HepG2 (cell line): ENCODE measurements at regions not wholly inside any gene's neighbourhood (a gene's known extent, or its start where the extent isn't known, plus 50 kb on each side); places are given as distances from the start of the nearest gene placed in this dataset.

Source experiments
- ATAC-seq: fragments of 200-7000 bp; cut with Tn5 transposase; 3 replicates; pipeline ENCODE4 v1.9.1; 2020; ENCODE audit warnings: mild to moderate bottlenecking, moderate library complexity
- BruUV-seq: library from RNA; stranded (reverse); fragments of 400-500 nt; replicated peaks from 2 replicates; lab custom pipeline; 2021; lab: Mats Ljungman, UMichigan
- CTCF ChIA-PET: fragments of 300-600 bp; formaldehyde crosslinking; extraction: SDS; loops from one replicate; lab custom pipeline; 2021; ENCODE audit warnings: low total read pairs, inconsistent platforms, low intra/inter-chr PET ratio; lab: Yijun Ruan, JAX
- POLR2A ChIA-PET: fragments of 350-600 bp; sonication (Branson Sonifier 250); formaldehyde crosslinking; loops from one replicate; lab custom pipeline; 2020; ENCODE audit warnings: antibody characterized with exemption, inconsistent platforms; lab: Yijun Ruan, JAX
- DNase-seq: peaks from one replicate; pipeline ENCODE4 v3.0.0-alpha.2; 2015; ENCODE audit warnings: low spot score
- FAIRE-seq: peaks from 3 replicates; lab custom pipeline; 2011; peaks lifted over from hg19 to GRCh38; lab: Jason Lieb, UNC
- H2AFZ ChIP-seq: one replicate; pipeline ENCODE4 v1.6.1; 2011; ENCODE audit warnings: low read length, inconsistent platforms
- H3K27ac ChIP-seq: fragments of 300-600 bp; 3 replicates; pipeline ENCODE4 v1.8.0; 2011; ENCODE audit warnings: mixed run types, mild to moderate bottlenecking, mixed read lengths, low read length, inconsistent platforms; ENCODE audit not compliant: insufficient read depth; ENCODE audit errors: extremely low read length
- H3K27me3 ChIP-seq, 2 experiments: fragments of 200-600 bp in 1 of 2; 2 replicates in 1 of 2; 3 replicates in 1 of 2; pipeline versions ENCODE4 v1.6.0 to v1.8.0; 2011; ENCODE audit warnings: low read length in 2 of 2, mild to moderate bottlenecking in 2 of 2, moderate library complexity in 2 of 2, inconsistent platforms in 1 of 2; ENCODE audit not compliant: insufficient read depth in 2 of 2, control insufficient read depth in 1 of 2
- H3K36me3 ChIP-seq, 2 experiments: fragments of 200-600 bp in 1 of 2; replicated peaks in 1 of 2; 2 replicates in 1 of 2; 3 replicates in 1 of 2; pipeline versions ENCODE4 v1.5.1 to v1.8.0; 2011; ENCODE audit warnings: low read length in 2 of 2, inconsistent platforms in 1 of 2; ENCODE audit not compliant: insufficient read depth in 2 of 2, control insufficient read depth in 1 of 2
- H3K4me1 ChIP-seq: 2 replicates; pipeline ENCODE4 v1.5.1; 2012; ENCODE audit warnings: low read length, inconsistent platforms; ENCODE audit not compliant: insufficient read depth
- H3K4me2 ChIP-seq: 2 replicates; pipeline ENCODE4 v1.6.0; 2011; ENCODE audit warnings: low read depth, low read length, inconsistent platforms
- H3K4me3 ChIP-seq, 3 experiments: fragments of 200-600 bp in 1 of 3; sonication (generic), shearing (Covaris generic) in 1 of 3; replicated peaks in 1 of 3; 2 replicates each; pipeline ENCODE4 v1.5.1; 2011 to 2016; ENCODE audit warnings: low read length in 3 of 3, inconsistent platforms in 2 of 3, low read depth in 2 of 3, mild to moderate bottlenecking in 2 of 3, control low read depth in 1 of 3, mixed read lengths in 1 of 3; ENCODE audit not compliant: insufficient read depth in 1 of 3
- H3K79me2 ChIP-seq: one replicate; pipeline ENCODE4 v1.6.1; 2011; ENCODE audit warnings: low read length, inconsistent platforms; ENCODE audit not compliant: insufficient read depth
- H3K9ac ChIP-seq: 2 replicates; pipeline ENCODE4 v1.6.0; 2011; ENCODE audit warnings: mild to moderate bottlenecking, low read depth, low read length, inconsistent platforms; ENCODE audit not compliant: insufficient read depth
- H3K9me3 ChIP-seq: 2 replicates; pipeline ENCODE4 v1.5.1; 2012; ENCODE audit warnings: mild to moderate bottlenecking, low read length
- H4K20me1 ChIP-seq: 2 replicates; pipeline ENCODE4 v1.6.0; 2011; ENCODE audit warnings: inconsistent platforms, mild to moderate bottlenecking, low read length, moderate library complexity; ENCODE audit not compliant: insufficient read depth
- CC2D1A ChIP-seq: sonication (generic); formaldehyde crosslinking; IDR thresholded peaks from 2 replicates; pipeline ENCODE4 v1.8.1; 2023; ENCODE audit warnings: mild to moderate bottlenecking, missing genetic modification reagents
- FOXO1 ChIP-seq: sonication (generic); formaldehyde crosslinking; IDR thresholded peaks from 2 replicates; pipeline ENCODE4 v1.4.0; 2020; ENCODE audit warnings: missing genetic modification reagents
- HMG20A ChIP-seq: IDR thresholded peaks from 2 replicates; pipeline ENCODE4 v1.6.1; 2016; ENCODE audit warnings: borderline replicate concordance
- NCOA1 ChIP-seq: sonication (generic); formaldehyde crosslinking; IDR thresholded peaks from 2 replicates; pipeline ENCODE4 v1.9.0; 2021; ENCODE audit warnings: missing genetic modification reagents
- ZFP62 ChIP-seq: sonication (generic); formaldehyde crosslinking; IDR thresholded peaks from 2 replicates; pipeline ENCODE4 v1.4.0; 2020; ENCODE audit warnings: missing genetic modification reagents
- ZMYM4 ChIP-seq: sonication (generic); formaldehyde crosslinking; IDR thresholded peaks from 2 replicates; pipeline ENCODE4 v1.8.1; 2023; ENCODE audit warnings: mild to moderate bottlenecking, missing genetic modification reagents
- ZNF274 ChIP-seq: sonication (generic); formaldehyde crosslinking; IDR thresholded peaks from 2 replicates; pipeline ENCODE4 v1.5.1; 2020; ENCODE audit warnings: mild to moderate bottlenecking, missing genetic modification reagents
- ZNF282 ChIP-seq: fragments of 450-650 bp; IDR thresholded peaks from 2 replicates; pipeline ENCODE4 v1.6.1; 2018; ENCODE audit not compliant: partially characterized antibody
- ZNF530 ChIP-seq: sonication (generic); formaldehyde crosslinking; IDR thresholded peaks from 2 replicates; pipeline ENCODE4 v1.5.0; 2020; ENCODE audit warnings: low read depth, mild to moderate bottlenecking, missing genetic modification reagents
- ZNF674 ChIP-seq: sonication (generic); formaldehyde crosslinking; IDR thresholded peaks from 2 replicates; pipeline ENCODE4 v1.5.0; 2020; ENCODE audit warnings: low read depth, mild to moderate bottlenecking, missing genetic modification reagents
- ZNF878 ChIP-seq: sonication (generic); formaldehyde crosslinking; IDR thresholded peaks from 2 replicates; pipeline ENCODE4 v1.8.1; 2023; ENCODE audit warnings: mild to moderate bottlenecking, missing genetic modification reagents, moderate library complexity
- ZSCAN21 ChIP-seq: sonication (generic); formaldehyde crosslinking; IDR thresholded peaks from 2 replicates; pipeline ENCODE4 v1.8.0; 2022; ENCODE audit warnings: mild to moderate bottlenecking, missing genetic modification reagents, moderate library complexity, borderline replicate concordance
- WGBS: methylation state at CpG from one replicate; pipeline ENCODE4 v1.1.6; 2017; ENCODE audit warnings: low lambda C conversion rate; 5-methylcytosine and 5-hydroxymethylcytosine counted together
- in situ Hi-C: cut with HindIII; loops from 2 replicates; pipeline ENCODE4 v1.10.0; 2017; ENCODE audit warnings: low pct_unique_long_range_greater_than_20kb; ENCODE audit not compliant: extremely low pct_ligation_motif_present
- intact Hi-C: fragments of 100-400 bp; cut with micrococcal nuclease; formaldehyde crosslinking; loops from one replicate; pipeline ENCODE4 v1.10.0; 2022; ENCODE audit not compliant: unreplicated experiment
- TF ChIP-seq, protein P1 (sequence below): sonication (generic); formaldehyde crosslinking; IDR thresholded peaks from 2 replicates; pipeline ENCODE4 v1.4.0; 2020; ENCODE audit warnings: missing genetic modification reagents
- TF ChIP-seq, protein P2 (sequence below): sonication (generic); formaldehyde crosslinking; IDR thresholded peaks from 2 replicates; pipeline ENCODE4 v1.5.0; 2020; ENCODE audit warnings: missing genetic modification reagents

DNA sequence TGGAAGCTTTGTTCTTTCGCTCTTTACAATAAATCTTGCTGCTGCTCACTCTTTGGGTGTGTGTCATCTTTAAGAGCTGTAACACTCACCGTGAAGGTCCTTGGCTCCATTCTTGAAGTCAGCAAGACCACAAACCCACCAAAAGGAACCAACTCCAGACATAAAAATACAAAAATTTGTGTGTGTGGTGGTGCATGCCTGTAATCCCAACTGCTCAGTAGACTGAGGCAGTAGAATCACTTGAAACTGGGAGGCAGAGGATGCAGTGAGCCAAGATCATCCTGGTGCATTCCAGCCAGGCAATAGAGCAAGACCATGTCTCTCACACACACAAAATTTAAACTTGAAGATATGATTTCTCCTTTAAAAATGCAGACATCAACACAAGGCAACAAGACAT lies 1431.7 kb upstream of the B3GALT2 start:
- Histone ChIP-seq H3K36me3 (no peaks in the 10 kb centered on the region), H3K4me1 (no peaks in the 10 kb centered on the region), H4K20me1 (no peaks in the 10 kb centered on the region), H3K27ac (no peak overlapping the region), H3K79me2 (no peaks in the 10 kb centered on the region), H2AFZ (no peak overlapping the region), H3K4me2 (no peak overlapping the region), H3K9ac (no peak overlapping the region), H3K27me3 (no peaks in the 10 kb centered on the region), H3K4me3 (no peak overlapping the region), H3K9me3 (peaks cover 6% of the 10 kb centered on the region; the same call in 1 of the 2 replicates)
- WGBS = 9% methylated on average over 2 of the region's 2 CpGs
- no peak for DNase-seq
- no TSS peak for BruUV-seq
- ATAC-seq = no peak
- in situ Hi-C loops = no loop called here
- intact Hi-C loops = no loop called here
- CTCF ChIA-PET = no interaction called here
- TF ChIP-seq, protein P1, sequence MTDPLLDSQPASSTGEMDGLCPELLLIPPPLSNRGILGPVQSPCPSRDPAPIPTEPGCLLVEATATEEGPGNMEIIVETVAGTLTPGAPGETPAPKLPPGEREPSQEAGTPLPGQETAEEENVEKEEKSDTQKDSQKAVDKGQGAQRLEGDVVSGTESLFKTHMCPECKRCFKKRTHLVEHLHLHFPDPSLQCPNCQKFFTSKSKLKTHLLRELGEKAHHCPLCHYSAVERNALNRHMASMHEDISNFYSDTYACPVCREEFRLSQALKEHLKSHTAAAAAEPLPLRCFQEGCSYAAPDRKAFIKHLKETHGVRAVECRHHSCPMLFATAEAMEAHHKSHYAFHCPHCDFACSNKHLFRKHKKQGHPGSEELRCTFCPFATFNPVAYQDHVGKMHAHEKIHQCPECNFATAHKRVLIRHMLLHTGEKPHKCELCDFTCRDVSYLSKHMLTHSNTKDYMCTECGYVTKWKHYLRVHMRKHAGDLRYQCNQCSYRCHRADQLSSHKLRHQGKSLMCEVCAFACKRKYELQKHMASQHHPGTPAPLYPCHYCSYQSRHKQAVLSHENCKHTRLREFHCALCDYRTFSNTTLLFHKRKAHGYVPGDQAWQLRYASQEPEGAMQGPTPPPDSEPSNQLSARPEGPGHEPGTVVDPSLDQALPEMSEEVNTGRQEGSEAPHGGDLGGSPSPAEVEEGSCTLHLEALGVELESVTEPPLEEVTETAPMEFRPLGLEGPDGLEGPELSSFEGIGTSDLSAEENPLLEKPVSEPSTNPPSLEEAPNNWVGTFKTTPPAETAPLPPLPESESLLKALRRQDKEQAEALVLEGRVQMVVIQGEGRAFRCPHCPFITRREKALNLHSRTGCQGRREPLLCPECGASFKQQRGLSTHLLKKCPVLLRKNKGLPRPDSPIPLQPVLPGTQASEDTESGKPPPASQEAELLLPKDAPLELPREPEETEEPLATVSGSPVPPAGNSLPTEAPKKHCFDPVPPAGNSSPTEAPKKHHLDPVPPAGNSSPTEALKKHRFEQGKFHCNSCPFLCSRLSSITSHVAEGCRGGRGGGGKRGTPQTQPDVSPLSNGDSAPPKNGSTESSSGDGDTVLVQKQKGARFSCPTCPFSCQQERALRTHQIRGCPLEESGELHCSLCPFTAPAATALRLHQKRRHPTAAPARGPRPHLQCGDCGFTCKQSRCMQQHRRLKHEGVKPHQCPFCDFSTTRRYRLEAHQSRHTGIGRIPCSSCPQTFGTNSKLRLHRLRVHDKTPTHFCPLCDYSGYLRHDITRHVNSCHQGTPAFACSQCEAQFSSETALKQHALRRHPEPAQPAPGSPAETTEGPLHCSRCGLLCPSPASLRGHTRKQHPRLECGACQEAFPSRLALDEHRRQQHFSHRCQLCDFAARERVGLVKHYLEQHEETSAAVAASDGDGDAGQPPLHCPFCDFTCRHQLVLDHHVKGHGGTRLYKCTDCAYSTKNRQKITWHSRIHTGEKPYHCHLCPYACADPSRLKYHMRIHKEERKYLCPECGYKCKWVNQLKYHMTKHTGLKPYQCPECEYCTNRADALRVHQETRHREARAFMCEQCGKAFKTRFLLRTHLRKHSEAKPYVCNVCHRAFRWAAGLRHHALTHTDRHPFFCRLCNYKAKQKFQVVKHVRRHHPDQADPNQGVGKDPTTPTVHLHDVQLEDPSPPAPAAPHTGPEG = no peak
- TF ChIP-seq ZNF274 (CRISPR knock-in tag) (no peak), CC2D1A (no peak), NCOA1 (CRISPR knock-in tag) (no peak), ZFP62 (CRISPR knock-in tag) (no peak), HMG20A (no peak), ZSCAN21 (no peak), ZNF878 (CRISPR knock-in tag) (no peak), ZNF530 (CRISPR knock-in tag) (no peak), ZNF282 (no peak), ZNF674 (no peak), FOXO1 (no peak), ZMYM4 (CRISPR knock-in tag) (no peak)
- TF ChIP-seq, protein P2, sequence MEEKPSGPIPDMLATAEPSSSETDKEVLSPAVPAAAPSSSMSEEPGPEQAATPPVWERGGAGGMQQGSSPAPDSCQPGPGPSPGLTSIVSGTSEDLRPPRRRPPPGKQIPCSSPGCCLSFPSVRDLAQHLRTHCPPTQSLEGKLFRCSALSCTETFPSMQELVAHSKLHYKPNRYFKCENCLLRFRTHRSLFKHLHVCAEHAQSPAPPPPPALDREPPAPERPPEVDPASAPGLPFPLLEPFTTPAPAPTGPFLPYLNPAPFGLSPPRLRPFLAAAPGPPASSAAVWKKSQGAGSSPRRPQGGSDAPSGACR = no peak
- no peak for FAIRE-seq
- POLR2A ChIA-PET = no interaction called here
